Keratinocyte (primary cell): ENCODE measurements at regions not wholly inside any gene's neighbourhood (a gene's known extent, or its start where the extent isn't known, plus 50 kb on each side); places are given as distances from the start of the nearest gene placed in this dataset.
A peak's percentile ranks its signal among the peaks of the same experiment; 100 is the strongest.

Experiments
- DNase-seq: peaks from one replicate; pipeline ENCODE4 v3.0.0-alpha.2; 2011; ENCODE audit warnings: low read depth, missing footprints, low spot score
- FAIRE-seq: peaks from 2 replicates; lab custom pipeline; 2011; peaks lifted over from hg19 to GRCh38; lab: Jason Lieb, UNC
- H2AFZ ChIP-seq: 2 replicates; pipeline ENCODE4 v1.6.0; 2012; ENCODE audit warnings: low read length, control low read depth, inconsistent platforms; ENCODE audit not compliant: control insufficient read depth
- H3K27ac ChIP-seq: 2 replicates; pipeline ENCODE4 v1.5.1; 2011; ENCODE audit warnings: low read length; ENCODE audit not compliant: control insufficient read depth, insufficient read depth
- H3K27me3 ChIP-seq: 3 replicates; pipeline ENCODE4 v1.6.0; 2011; ENCODE audit warnings: low read length; ENCODE audit not compliant: control insufficient read depth, insufficient read depth; ENCODE audit errors: extremely low read depth
- H3K36me3 ChIP-seq, 2 experiments: 2 replicates in 1 of 2; 3 replicates in 1 of 2; pipeline ENCODE4 v1.5.1; 2011; ENCODE audit warnings: low read length in 2 of 2, mild to moderate bottlenecking in 1 of 2; ENCODE audit not compliant: control insufficient read depth in 2 of 2, insufficient read depth in 2 of 2; ENCODE audit errors: extremely low read depth in 1 of 2
- H3K4me1 ChIP-seq: 3 replicates; pipeline ENCODE4 v1.5.1; 2011; ENCODE audit warnings: low read length; ENCODE audit not compliant: control insufficient read depth, insufficient read depth; ENCODE audit errors: extremely low read depth
- H3K4me2 ChIP-seq: 3 replicates; pipeline ENCODE4 v1.6.0; 2011; ENCODE audit warnings: low read depth, low read length; ENCODE audit not compliant: control insufficient read depth, insufficient read depth; ENCODE audit errors: extremely low read depth
- H3K4me3 ChIP-seq, 3 experiments: fragments of 200-600 bp in 1 of 3; sonication (generic) in 1 of 3; 2 replicates in 2 of 3; 3 replicates in 1 of 3; pipeline ENCODE4 v1.5.1; 2011 to 2016; ENCODE audit warnings: low read length in 3 of 3, mild to moderate bottlenecking in 3 of 3, control low read depth in 2 of 3, inconsistent platforms in 1 of 3, low read depth in 1 of 3, mixed read lengths in 1 of 3, mixed run types in 1 of 3, moderate library complexity in 1 of 3; ENCODE audit not compliant: control insufficient read depth in 2 of 3, insufficient read depth in 2 of 3; ENCODE audit errors: extremely low read depth in 1 of 3
- H3K79me2 ChIP-seq: 2 replicates; pipeline ENCODE4 v1.6.0; 2012; ENCODE audit warnings: low read length; ENCODE audit not compliant: control insufficient read depth, insufficient read depth
- H3K9ac ChIP-seq: 3 replicates; pipeline ENCODE4 v1.6.0; 2011; ENCODE audit warnings: low read length; ENCODE audit not compliant: control insufficient read depth, insufficient read depth; ENCODE audit errors: extremely low read depth
- H3K9me1 ChIP-seq: 3 replicates; pipeline ENCODE4 v1.6.0; 2011; ENCODE audit warnings: low read length; ENCODE audit not compliant: control insufficient read depth, insufficient read depth; ENCODE audit errors: extremely low read depth
- H3K9me3 ChIP-seq: 2 replicates; pipeline ENCODE4 v1.5.1; 2012; ENCODE audit warnings: low read depth, low read length; ENCODE audit not compliant: control insufficient read depth
- H4K20me1 ChIP-seq: 3 replicates; pipeline ENCODE4 v1.6.0; 2011; ENCODE audit warnings: low read length; ENCODE audit not compliant: control insufficient read depth, insufficient read depth; ENCODE audit errors: extremely low read depth
- CTCF ChIP-seq, 3 experiments: IDR thresholded peaks in 1 of 3; conservative IDR thresholded peaks in 1 of 3; optimal IDR thresholded peaks in 1 of 3; 2 replicates in 2 of 3; 3 replicates in 1 of 3; pipeline versions ENCODE3 to v1.5.1; 2011; ENCODE audit warnings: low read length in 3 of 3, mild to moderate bottlenecking in 3 of 3, moderate library complexity in 2 of 3, control low read depth in 1 of 3, inconsistent platforms in 1 of 3; ENCODE audit not compliant: insufficient read depth in 2 of 3; ENCODE audit errors: extremely low read depth in 1 of 3
- EZH2 ChIP-seq: IDR thresholded peaks from one replicate; pipeline ENCODE4 v1.6.1; 2012; ENCODE audit warnings: inconsistent platforms, mild to moderate bottlenecking, low read length, moderate library complexity
- dilution Hi-C: fragments of 300-500 bp; cut with MboI; formaldehyde crosslinking; loops from one replicate; pipeline ENCODE4 v1.7.0; 2020; ENCODE audit warnings: low sequenced_read_pairs; ENCODE audit not compliant: extremely low pct_ligation_motif_present

GRCh38 chr12:47362126-47362705 lies 282.5 kb upstream of the AMIGO2 start:
- Histone ChIP-seq H3K9ac (no peak overlapping the region), H2AFZ (no peak overlapping the region), H4K20me1 (no peaks in the 10 kb centered on the region), H3K4me2 (no peak overlapping the region), H3K36me3 (no peaks in the 10 kb centered on the region), H3K4me1 (peaks cover 12% of the 10 kb centered on the region), H3K4me3 (no peak overlapping the region), H3K27ac (no peak overlapping the region), H3K79me2 (no peaks in the 10 kb centered on the region), H3K27me3 (no peaks in the 10 kb centered on the region), H3K9me1 (no peaks in the 10 kb centered on the region), H3K9me3 (no peaks in the 10 kb centered on the region)
- dilution Hi-C loops = no loop called here
- DNase-seq (no peak), FAIRE-seq (no peak)
- TF ChIP-seq CTCF (optimal IDR thresholded peaks at IDR 0.05 in 1 of 3, IDR thresholded peaks at IDR 0.05 in 1 of 3, conservative IDR thresholded peaks at IDR 0.05 in 1 of 3; ENCODE audit: extremely low read depth in 1 of 3, insufficient read depth in 2 of 3, low read length in 3 of 3) (no peak), EZH2 (no peak)

GRCh38 chr12:47361389-47362021 lies 281.7 kb upstream of the AMIGO2 start:
- TF ChIP-seq CTCF (optimal IDR thresholded peaks at IDR 0.05 in 1 of 3, IDR thresholded peaks at IDR 0.05 in 1 of 3, conservative IDR thresholded peaks at IDR 0.05 in 1 of 3; ENCODE audit: extremely low read depth in 1 of 3, insufficient read depth in 2 of 3, low read length in 3 of 3) (peak in 1 of 3 experiments; percentile 36), EZH2 (no peak)
- H3K27ac ChIP-seq = peak overlapping the region; percentile 8
- no peaks in the 10 kb centered on the region for H3K9me1 ChIP-seq
- H3K27me3 ChIP-seq = no peaks in the 10 kb centered on the region
- H3K4me1 ChIP-seq = peaks cover 12% of the 10 kb centered on the region
- FAIRE-seq (peak; percentile 71), DNase-seq (peak; percentile 53)
- H2AFZ ChIP-seq = peak overlapping the region; percentile 80
- dilution Hi-C loops = no loop called here
- H3K9me3 ChIP-seq = no peaks in the 10 kb centered on the region
- no peaks in the 10 kb centered on the region for H4K20me1 ChIP-seq
- no peaks in the 10 kb centered on the region for H3K36me3 ChIP-seq
- H3K4me3 ChIP-seq = peak overlapping the region in 2 of 3 experiments; percentile 11 to 25
- peak overlapping the region; percentile 76 for H3K4me2 ChIP-seq
- no peaks in the 10 kb centered on the region for H3K79me2 ChIP-seq
- H3K9ac ChIP-seq = no peak overlapping the region
